Body of pancreas (tissue), 4 donors: ENCODE measurements at regions not wholly inside any gene's neighbourhood (a gene's known extent, or its start where the extent isn't known, plus 50 kb on each side); places are given as distances from the start of the nearest gene placed in this dataset.

ENCODE experiments used
- POLR2A ChIP-seq, 3 donors: fragments of 450-650 bp; IDR thresholded peaks; one replicate each; pipeline ENCODE4 v1.6.1; 2016; ENCODE audit warnings: antibody characterized with exemption in 3 of 3, mild to moderate bottlenecking in 2 of 3
- TF ChIP-seq, protein P1 (sequence below), 7 experiments: fragments of 450-650 bp in 4 of 7; fragments of 200-600 bp in 3 of 7; sonication (generic) in 3 of 7; IDR thresholded peaks; one replicate each; pipeline ENCODE4 v1.5.1; 2016 to 2019; ENCODE audit warnings: antibody characterized with exemption in 7 of 7

DNA sequence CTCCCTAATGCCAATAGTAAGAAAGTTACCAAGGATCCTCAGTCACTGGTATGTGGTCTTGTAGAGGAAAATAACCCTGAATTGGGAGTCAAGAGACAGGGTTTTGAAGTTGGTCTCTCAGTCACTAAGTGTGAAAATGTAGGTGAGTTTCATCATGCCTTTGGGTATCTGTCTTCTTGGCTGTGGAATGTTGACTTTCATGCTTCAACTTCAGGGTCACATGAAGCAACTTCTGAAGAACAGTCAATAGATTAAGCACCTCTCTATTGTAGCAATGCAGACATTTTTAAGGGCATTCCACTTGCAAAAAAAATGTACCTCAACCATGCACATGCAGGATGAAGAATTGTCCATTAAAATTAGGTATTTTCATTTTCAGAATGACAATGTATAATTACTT, 194.6 kb downstream of the CSNK1G3 start:
- TF ChIP-seq, protein P1, sequence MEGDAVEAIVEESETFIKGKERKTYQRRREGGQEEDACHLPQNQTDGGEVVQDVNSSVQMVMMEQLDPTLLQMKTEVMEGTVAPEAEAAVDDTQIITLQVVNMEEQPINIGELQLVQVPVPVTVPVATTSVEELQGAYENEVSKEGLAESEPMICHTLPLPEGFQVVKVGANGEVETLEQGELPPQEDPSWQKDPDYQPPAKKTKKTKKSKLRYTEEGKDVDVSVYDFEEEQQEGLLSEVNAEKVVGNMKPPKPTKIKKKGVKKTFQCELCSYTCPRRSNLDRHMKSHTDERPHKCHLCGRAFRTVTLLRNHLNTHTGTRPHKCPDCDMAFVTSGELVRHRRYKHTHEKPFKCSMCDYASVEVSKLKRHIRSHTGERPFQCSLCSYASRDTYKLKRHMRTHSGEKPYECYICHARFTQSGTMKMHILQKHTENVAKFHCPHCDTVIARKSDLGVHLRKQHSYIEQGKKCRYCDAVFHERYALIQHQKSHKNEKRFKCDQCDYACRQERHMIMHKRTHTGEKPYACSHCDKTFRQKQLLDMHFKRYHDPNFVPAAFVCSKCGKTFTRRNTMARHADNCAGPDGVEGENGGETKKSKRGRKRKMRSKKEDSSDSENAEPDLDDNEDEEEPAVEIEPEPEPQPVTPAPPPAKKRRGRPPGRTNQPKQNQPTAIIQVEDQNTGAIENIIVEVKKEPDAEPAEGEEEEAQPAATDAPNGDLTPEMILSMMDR (IDR thresholded peaks at IDR 0.05): no peak
- no peak for TF ChIP-seq POLR2A (IDR thresholded peaks at IDR 0.05)
